BLaER1 (cell line): ENCODE measurements at regions not wholly inside any gene's neighbourhood (a gene's known extent, or its start where the extent isn't known, plus 50 kb on each side); places are given as distances from the start of the nearest gene placed in this dataset.

Source experiments
- H3K27ac ChIP-seq: shearing (Covaris generic); formaldehyde crosslinking; 2 replicates; pipeline ENCODE4 v1.8.1; 2022
- H3K27me3 ChIP-seq: shearing (Covaris generic); formaldehyde crosslinking; 2 replicates; pipeline ENCODE4 v1.8.1; 2022
- H3K36me3 ChIP-seq: shearing (Covaris generic); formaldehyde crosslinking; 2 replicates; pipeline ENCODE4 v1.8.1; 2022
- H3K4me1 ChIP-seq: shearing (Covaris generic); formaldehyde crosslinking; 2 replicates; pipeline ENCODE4 v1.8.1; 2022
- H3K4me2 ChIP-seq: shearing (Covaris generic); formaldehyde crosslinking; 2 replicates; pipeline ENCODE4 v1.8.1; 2022
- H3K4me3 ChIP-seq: shearing (Covaris generic); formaldehyde crosslinking; 2 replicates; pipeline ENCODE4 v1.8.1; 2022
- H3K9ac ChIP-seq: shearing (Covaris generic); formaldehyde crosslinking; 2 replicates; pipeline ENCODE4 v1.8.1; 2022
- H3K9me3 ChIP-seq: shearing (Covaris generic); formaldehyde crosslinking; 2 replicates; pipeline ENCODE4 v1.8.1; 2022
- H4K20me1 ChIP-seq: shearing (Covaris generic); formaldehyde crosslinking; 2 replicates; pipeline ENCODE4 v1.8.1; 2022
- Cebpa-rat ChIP-seq: shearing (Covaris generic); IDR thresholded peaks from 2 replicates; pipeline ENCODE4 v1.8.1; 2022

DNA sequence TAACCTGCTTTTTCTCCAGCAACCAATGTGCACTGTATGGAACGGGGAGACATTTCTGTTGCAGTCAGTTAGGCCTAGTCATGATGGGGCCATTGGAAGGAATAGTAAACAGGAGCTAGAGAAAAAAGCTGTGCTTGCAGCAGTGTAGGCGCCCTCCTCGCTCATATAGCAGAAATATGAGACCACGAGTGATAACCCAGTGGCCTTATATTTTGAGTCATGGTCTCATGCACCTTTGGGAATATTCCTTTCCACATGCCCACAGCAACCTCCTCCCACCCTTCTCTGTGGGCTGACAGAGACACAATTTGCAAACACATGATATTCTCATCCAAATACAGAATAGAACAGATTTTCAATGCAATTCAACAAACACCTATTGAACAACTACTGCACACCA lies 248.9 kb upstream of the CITED2 start:
- no peak overlapping the region for H3K27ac ChIP-seq
- H3K27me3 ChIP-seq: no peaks in the 10 kb centered on the region
- H3K36me3 ChIP-seq: no peaks in the 10 kb centered on the region
- no peak overlapping the region for H3K4me3 ChIP-seq
- H4K20me1 ChIP-seq: no peaks in the 10 kb centered on the region
- no peaks in the 10 kb centered on the region for H3K9me3 ChIP-seq
- no peak overlapping the region for H3K9ac ChIP-seq
- no peak overlapping the region for H3K4me2 ChIP-seq
- peaks cover 6% of the 10 kb centered on the region; the same call in 1 of the 2 replicates for H3K4me1 ChIP-seq
- TF ChIP-seq Cebpa-rat: no peak

DNA sequence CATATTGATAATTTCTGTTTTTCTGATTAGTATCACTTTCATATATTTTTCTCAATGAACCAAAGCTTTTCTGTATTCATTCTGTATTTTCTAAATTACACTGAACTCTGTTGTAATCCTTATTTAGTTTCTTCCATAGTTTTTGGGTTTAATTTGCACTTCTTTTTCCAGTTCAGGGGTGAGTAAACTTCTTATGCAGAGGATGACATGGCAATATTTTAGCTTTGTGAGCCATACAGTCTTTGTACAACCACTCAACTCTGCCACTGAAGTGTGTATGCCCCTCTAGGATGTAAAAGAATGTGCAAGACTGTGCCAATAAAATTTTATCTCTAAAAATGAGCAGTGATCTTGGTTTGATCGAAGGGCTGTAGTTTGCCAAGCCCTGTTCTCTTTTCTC lies 239.0 kb upstream of the CITED2 start:
- Histone ChIP-seq H3K4me3 (no peak overlapping the region), H3K9ac (no peak overlapping the region), H3K4me2 (no peak overlapping the region), H3K36me3 (no peaks in the 10 kb centered on the region), H3K9me3 (no peaks in the 10 kb centered on the region), H3K27ac (no peak overlapping the region), H3K4me1 (no peaks in the 10 kb centered on the region), H3K27me3 (no peaks in the 10 kb centered on the region), H4K20me1 (no peaks in the 10 kb centered on the region)
- no peak for TF ChIP-seq Cebpa-rat

DNA sequence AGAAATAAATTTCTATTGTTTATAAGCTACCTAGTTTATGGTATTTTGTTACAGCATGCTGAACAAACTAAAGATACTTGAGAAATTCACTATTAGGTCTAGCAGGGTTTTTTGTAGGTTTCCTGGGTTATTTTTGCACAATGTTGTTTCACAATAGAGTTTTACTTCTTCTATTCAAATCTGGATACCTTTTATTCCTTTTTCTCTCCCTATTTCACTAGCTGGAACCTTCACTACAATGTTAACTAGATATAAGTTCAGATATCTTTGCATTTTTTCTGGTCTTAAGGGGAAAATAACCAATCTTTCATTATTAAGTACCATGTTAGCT lies 237.7 kb upstream of the CITED2 start:
- Histone ChIP-seq H3K4me1 (no peaks in the 10 kb centered on the region), H3K27ac (no peak overlapping the region), H3K9me3 (no peaks in the 10 kb centered on the region), H4K20me1 (no peaks in the 10 kb centered on the region), H3K4me2 (no peak overlapping the region), H3K9ac (no peak overlapping the region), H3K4me3 (no peak overlapping the region), H3K36me3 (no peaks in the 10 kb centered on the region), H3K27me3 (no peaks in the 10 kb centered on the region)
- TF ChIP-seq Cebpa-rat: no peak

DNA sequence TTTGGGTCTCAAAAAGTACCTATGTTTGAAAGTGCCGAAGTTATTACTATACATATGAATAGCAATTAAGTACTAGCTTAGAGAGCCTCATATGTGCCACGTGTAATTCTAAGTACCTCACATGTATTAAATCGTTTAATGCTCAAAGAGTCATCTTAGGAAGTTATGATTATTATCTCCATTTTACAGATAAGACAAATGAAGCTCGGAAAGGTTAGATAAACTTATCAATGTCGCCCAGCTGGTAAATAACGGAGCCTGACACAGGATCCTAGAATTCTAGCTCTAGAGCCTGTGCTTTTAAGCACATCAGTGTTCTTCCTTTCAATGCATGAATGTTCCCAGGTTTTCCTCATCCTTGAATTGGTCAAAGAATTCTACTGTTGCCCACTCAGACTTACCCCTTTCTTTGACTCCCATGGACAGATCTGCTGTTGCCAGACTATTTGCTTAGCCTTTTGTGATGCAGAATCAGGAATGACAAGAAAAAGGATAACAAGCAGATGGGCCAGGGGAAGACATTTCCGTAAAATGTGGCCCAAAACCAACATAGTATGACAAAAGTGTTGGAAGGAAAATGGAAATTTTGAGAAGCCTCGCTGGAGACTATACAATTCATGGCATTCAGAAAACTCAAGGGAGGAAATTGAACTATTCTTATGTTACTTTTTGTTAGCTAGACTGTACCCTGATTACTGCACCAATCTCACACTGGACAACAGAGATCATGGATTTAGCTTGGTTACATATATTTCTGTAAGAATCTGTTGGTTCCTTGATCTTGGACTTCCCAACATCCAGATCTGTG lies 237.1 kb upstream of the CITED2 start:
- no peaks in the 10 kb centered on the region for H4K20me1 ChIP-seq
- H3K4me1 ChIP-seq: no peaks in the 10 kb centered on the region
- H3K9me3 ChIP-seq: no peaks in the 10 kb centered on the region
- no peak overlapping the region for H3K27ac ChIP-seq
- H3K9ac ChIP-seq: no peak overlapping the region
- TF ChIP-seq Cebpa-rat: no peak
- no peaks in the 10 kb centered on the region for H3K27me3 ChIP-seq
- H3K36me3 ChIP-seq: no peaks in the 10 kb centered on the region
- H3K4me2 ChIP-seq: no peak overlapping the region
- no peak overlapping the region for H3K4me3 ChIP-seq

DNA sequence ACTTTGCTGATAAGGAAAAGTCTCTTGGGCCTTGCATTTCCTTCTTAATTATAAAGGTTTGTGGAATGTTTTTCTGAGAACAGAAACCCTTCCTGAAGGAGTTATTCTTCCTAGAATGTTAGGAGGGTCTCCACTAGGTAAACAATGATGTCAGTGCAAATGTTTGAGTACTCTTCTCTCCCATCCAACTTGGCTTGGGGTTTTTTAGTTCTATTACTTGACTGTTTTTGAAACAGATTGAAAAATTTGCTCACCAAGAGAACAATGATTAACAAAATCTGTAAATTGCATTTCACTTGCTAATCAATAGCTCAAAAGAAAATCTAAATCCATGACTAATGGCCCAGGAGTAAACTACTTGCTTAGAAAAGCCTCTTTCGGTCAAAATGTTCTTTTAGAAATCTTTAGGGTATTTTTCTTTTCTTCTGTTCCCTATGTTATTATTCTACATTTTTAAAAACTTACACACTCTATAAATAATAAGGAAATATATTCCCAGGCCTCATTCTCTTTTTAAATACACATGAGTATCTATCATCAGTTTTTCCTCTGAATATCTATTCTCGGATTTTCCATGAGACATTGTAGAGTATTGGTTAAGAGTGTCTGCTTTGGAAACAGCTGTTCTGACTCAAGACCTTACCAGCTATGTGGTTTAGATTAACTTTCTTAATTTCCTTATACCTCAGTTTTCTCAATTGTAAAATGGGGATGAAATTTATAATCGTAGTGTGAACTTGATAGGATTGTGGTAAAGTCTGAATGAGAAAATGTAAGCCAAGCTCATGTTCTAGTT lies 234.2 kb upstream of the CITED2 start:
- H3K27ac ChIP-seq: no peak overlapping the region
- no peak for TF ChIP-seq Cebpa-rat
- H3K27me3 ChIP-seq: no peaks in the 10 kb centered on the region
- no peak overlapping the region for H3K9ac ChIP-seq
- H3K4me2 ChIP-seq: no peak overlapping the region
- H3K36me3 ChIP-seq: no peaks in the 10 kb centered on the region
- no peak overlapping the region for H3K4me3 ChIP-seq
- no peaks in the 10 kb centered on the region for H4K20me1 ChIP-seq
- H3K4me1 ChIP-seq: no peaks in the 10 kb centered on the region
- no peaks in the 10 kb centered on the region for H3K9me3 ChIP-seq

DNA sequence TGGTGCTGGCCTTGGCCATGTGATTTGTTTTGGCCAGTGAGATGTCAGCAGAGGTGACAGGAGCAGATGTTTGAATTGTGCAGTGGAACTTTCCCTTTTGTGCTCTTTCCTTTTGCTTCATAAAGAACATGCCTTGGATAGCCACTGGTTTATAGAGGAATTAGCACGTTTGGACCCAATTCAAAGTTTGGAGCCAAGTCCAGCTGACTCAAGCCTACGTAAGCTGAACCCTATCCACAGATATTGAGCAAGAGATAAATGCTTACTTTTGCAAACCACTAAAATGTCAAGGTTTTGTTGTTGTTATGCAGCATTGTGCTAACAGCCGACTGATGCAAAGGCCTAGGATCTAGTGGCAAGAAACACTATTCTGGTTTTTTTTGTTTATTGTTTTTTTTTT lies 230.9 kb upstream of the CITED2 start:
- H3K9ac ChIP-seq: no peak overlapping the region
- no peaks in the 10 kb centered on the region for H3K4me1 ChIP-seq
- H4K20me1 ChIP-seq: no peaks in the 10 kb centered on the region
- H3K4me3 ChIP-seq: no peak overlapping the region
- no peaks in the 10 kb centered on the region for H3K27me3 ChIP-seq
- H3K27ac ChIP-seq: no peak overlapping the region
- no peaks in the 10 kb centered on the region for H3K36me3 ChIP-seq
- H3K4me2 ChIP-seq: no peak overlapping the region
- no peaks in the 10 kb centered on the region for H3K9me3 ChIP-seq
- no peak for TF ChIP-seq Cebpa-rat

DNA sequence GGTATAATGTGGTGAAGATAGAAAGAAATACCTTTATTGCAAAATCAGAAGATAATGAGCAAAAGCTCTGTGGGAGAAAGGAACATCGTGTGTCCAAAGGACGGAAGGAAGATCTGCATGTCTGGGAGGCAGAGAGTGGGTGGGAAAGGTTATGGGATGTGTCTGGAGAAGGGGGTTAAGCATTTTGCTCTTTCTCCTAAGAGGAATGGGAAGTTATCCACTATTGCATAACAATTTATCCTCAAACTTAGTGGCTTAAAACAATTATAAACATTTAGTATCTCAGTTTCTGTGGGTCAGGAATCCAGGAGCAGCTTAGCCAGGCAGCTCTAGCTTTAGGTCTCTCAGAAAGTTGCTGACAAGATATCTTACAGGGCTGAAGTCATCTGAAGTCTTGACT lies 229.1 kb upstream of the CITED2 start:
- no peak overlapping the region for H3K9ac ChIP-seq
- no peaks in the 10 kb centered on the region for H3K4me1 ChIP-seq
- no peak overlapping the region for H3K4me3 ChIP-seq
- TF ChIP-seq Cebpa-rat: no peak
- H3K36me3 ChIP-seq: no peaks in the 10 kb centered on the region
- no peaks in the 10 kb centered on the region for H3K9me3 ChIP-seq
- H3K27me3 ChIP-seq: no peaks in the 10 kb centered on the region
- no peak overlapping the region for H3K27ac ChIP-seq
- H4K20me1 ChIP-seq: no peaks in the 10 kb centered on the region
- no peak overlapping the region for H3K4me2 ChIP-seq

DNA sequence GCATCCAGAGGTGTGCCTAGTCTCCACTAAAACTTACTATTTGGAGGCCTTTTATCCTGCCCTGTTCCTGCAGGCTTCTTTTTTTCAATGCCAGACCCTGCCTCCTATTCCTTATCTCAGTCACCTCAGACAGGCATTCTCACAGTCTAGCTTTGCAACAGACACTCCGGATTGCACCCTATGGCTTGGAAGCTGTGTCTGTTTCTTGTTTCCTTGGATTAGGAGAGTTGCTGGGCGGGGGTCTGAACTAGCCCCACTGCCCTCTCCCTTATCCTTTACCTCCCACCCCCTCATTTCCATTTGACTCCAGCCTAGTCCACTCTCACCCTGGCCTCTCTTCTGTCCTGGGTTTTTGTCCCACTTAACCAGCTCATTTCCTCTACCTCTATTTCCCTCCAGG lies 228.1 kb upstream of the CITED2 start:
- H3K27ac ChIP-seq: no peak overlapping the region
- no peak overlapping the region for H3K4me3 ChIP-seq
- no peaks in the 10 kb centered on the region for H3K4me1 ChIP-seq
- no peaks in the 10 kb centered on the region for H3K27me3 ChIP-seq
- H3K4me2 ChIP-seq: no peak overlapping the region
- TF ChIP-seq Cebpa-rat: no peak
- H3K36me3 ChIP-seq: no peaks in the 10 kb centered on the region
- no peaks in the 10 kb centered on the region for H4K20me1 ChIP-seq
- H3K9ac ChIP-seq: no peak overlapping the region
- H3K9me3 ChIP-seq: no peaks in the 10 kb centered on the region

DNA sequence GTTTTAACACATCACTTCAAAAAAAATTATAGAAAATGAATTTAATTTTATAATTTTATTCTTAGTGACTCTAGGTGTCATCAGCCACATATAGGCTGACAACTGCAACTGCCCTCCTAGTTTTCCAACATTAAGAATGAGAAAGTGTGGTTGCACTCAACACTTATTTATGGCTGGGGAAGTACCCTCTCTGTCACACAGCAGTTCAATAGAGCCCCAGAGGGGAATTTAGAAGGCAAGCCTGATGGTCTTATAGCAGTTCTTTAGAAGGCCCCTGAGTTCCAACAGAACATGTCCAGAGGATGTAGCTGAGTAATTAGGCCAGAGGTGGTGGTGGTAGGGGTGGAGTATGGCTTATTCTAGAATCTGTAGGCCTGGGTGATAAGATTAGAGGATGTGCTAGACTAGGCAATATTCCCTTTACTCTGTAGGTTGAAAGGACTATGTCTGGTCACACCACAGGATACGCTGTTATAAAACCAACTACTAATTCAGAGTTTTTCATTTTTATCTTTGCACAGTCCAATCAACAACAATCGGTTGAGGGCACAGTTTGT lies 226.5 kb upstream of the CITED2 start:
- no peak overlapping the region for H3K4me2 ChIP-seq
- no peak overlapping the region for H3K9ac ChIP-seq
- no peaks in the 10 kb centered on the region for H3K4me1 ChIP-seq
- no peak overlapping the region for H3K27ac ChIP-seq
- no peaks in the 10 kb centered on the region for H3K27me3 ChIP-seq
- no peaks in the 10 kb centered on the region for H3K9me3 ChIP-seq
- no peaks in the 10 kb centered on the region for H4K20me1 ChIP-seq
- H3K36me3 ChIP-seq: no peaks in the 10 kb centered on the region
- no peak for TF ChIP-seq Cebpa-rat
- no peak overlapping the region for H3K4me3 ChIP-seq

DNA sequence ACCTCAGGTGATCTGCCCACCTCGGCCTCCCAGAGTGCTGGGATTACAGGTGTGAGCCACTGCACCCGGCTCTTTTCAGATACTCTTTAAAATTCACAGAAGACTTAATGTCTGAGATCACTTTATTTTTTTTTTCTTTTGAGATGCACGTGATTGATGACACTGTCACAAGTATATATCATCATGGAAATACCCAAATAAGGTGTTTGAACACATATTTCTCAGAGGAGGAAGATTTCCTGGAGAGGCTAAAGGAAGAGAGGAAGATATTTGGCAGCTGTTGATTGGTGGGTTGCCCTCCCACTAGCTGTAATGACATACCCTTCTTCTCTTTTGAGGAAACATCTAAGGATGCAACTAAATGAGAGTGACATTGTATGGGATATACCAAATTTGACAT lies 225.9 kb upstream of the CITED2 start:
- TF ChIP-seq Cebpa-rat: no peak
- H3K9ac ChIP-seq: no peak overlapping the region
- H3K4me1 ChIP-seq: no peaks in the 10 kb centered on the region

More for the DNA sequence above, 225.9 kb upstream of the CITED2 start:
- H3K4me2 ChIP-seq: no peak overlapping the region
- H3K9me3 ChIP-seq: no peaks in the 10 kb centered on the region
- no peak overlapping the region for H3K4me3 ChIP-seq
- no peaks in the 10 kb centered on the region for H3K27me3 ChIP-seq
- H4K20me1 ChIP-seq: no peaks in the 10 kb centered on the region
- H3K36me3 ChIP-seq: no peaks in the 10 kb centered on the region
- H3K27ac ChIP-seq: no peak overlapping the region
